GM12878 (cell line): ENCODE measurements at regions not wholly inside any gene's neighbourhood (a gene's known extent, or its start where the extent isn't known, plus 50 kb on each side); places are given as distances from the start of the nearest gene placed in this dataset.

Experiments
- ASH2L ChIP-seq: fragments of 300-600, 200-600 bp; sonication (generic); IDR thresholded peaks from 2 replicates; pipeline ENCODE4 v1.6.1; 2017; ENCODE audit warnings: low read depth, mild to moderate bottlenecking, borderline replicate concordance
- CHD2 ChIP-seq: IDR thresholded peaks from 2 replicates; pipeline ENCODE4 v1.6.1; 2011; ENCODE audit warnings: low read depth, low read length, improper control_type of control experiment, borderline replicate concordance
- CREB1 ChIP-seq: IDR thresholded peaks from 2 replicates; pipeline ENCODE4 v1.6.1; 2012; ENCODE audit warnings: low read depth, mild to moderate bottlenecking, inconsistent platforms
- EP300 ChIP-seq, 2 experiments: fragments of 150-350 bp in 1 of 2; IDR thresholded peaks; 2 replicates each; pipeline ENCODE4 v1.6.1; 2011 to 2012; ENCODE audit warnings: low read depth in 2 of 2, low read length in 2 of 2, borderline replicate concordance in 1 of 2, improper control_type of control experiment in 1 of 2, inconsistent platforms in 1 of 2; ENCODE audit not compliant: control insufficient read depth in 1 of 2
- EZH2 ChIP-seq: IDR thresholded peaks from 2 replicates; pipeline ENCODE4 v1.6.1; 2012; ENCODE audit warnings: low read depth, mild to moderate bottlenecking, control low read depth, inconsistent platforms, low read length, borderline replicate concordance; ENCODE audit not compliant: control insufficient read depth
- FOS ChIP-seq: IDR thresholded peaks from 3 replicates; pipeline ENCODE4 v1.6.1; 2011; ENCODE audit warnings: borderline replicate concordance; ENCODE audit not compliant: insufficient read length; ENCODE audit errors: extremely low read depth
- POLR2A ChIP-seq: IDR thresholded peaks from 2 replicates; pipeline ENCODE4 v1.6.1; 2011; ENCODE audit warnings: low read depth, mild to moderate bottlenecking, low read length
- RELB ChIP-seq: fragments of 450-650 bp; IDR thresholded peaks from 2 replicates; pipeline ENCODE4 v1.6.1; 2017; ENCODE audit warnings: low read depth, mild to moderate bottlenecking, moderate library complexity
- STAT1 ChIP-seq: fragments of 450-650 bp; conservative IDR thresholded peaks from 2 replicates; pipeline ENCODE4 v1.6.1; 2014; ENCODE audit warnings: antibody characterized with exemption, mild to moderate bottlenecking
- TAF1 ChIP-seq: IDR thresholded peaks from 2 replicates; pipeline ENCODE4 v1.6.1; 2011; ENCODE audit warnings: mild to moderate bottlenecking, low read depth, low read length, borderline replicate concordance
- TF ChIP-seq, protein P1 (sequence below), 3 experiments: IDR thresholded peaks in 2 of 3; conservative IDR thresholded peaks in 1 of 3; 2 replicates each; pipeline ENCODE4 v1.5.1; 2011; ENCODE audit warnings: low read depth in 3 of 3, low read length in 3 of 3, mild to moderate bottlenecking in 3 of 3, control low read depth in 2 of 3, moderate library complexity in 2 of 3, inconsistent platforms in 1 of 3, mixed read lengths in 1 of 3; ENCODE audit not compliant: control insufficient read depth in 2 of 3, insufficient read depth in 1 of 3; ENCODE audit errors: extremely low read depth in 1 of 3
- TF ChIP-seq, protein P2 (sequence below): fragments of 450-650 bp; IDR thresholded peaks from 2 replicates; pipeline ENCODE4 v1.6.1; 2017; ENCODE audit warnings: antibody characterized with exemption, mild to moderate bottlenecking, moderate library complexity
- TF ChIP-seq, protein P3 (sequence below): fragments of 450-650 bp; IDR thresholded peaks from 2 replicates; pipeline ENCODE4 v1.6.1; 2017; ENCODE audit warnings: mild to moderate bottlenecking, moderate library complexity

GRCh38 chr11:104795501-104796213 lies 102.6 kb downstream of the CASP12 start:
- TF ChIP-seq STAT1 (no peak), CREB1 (no peak), POLR2A (no peak), ASH2L (no peak), TAF1 (no peak), CHD2 (no peak), EZH2 (no peak), FOS (no peak), EP300 (IDR thresholded peaks at IDR 0.05; ENCODE audit: borderline replicate concordance in 1 of 2, control insufficient read depth in 1 of 2, low read depth in 2 of 2, low read length in 2 of 2) (no peak), RELB (no peak)
- TF ChIP-seq, protein P1, sequence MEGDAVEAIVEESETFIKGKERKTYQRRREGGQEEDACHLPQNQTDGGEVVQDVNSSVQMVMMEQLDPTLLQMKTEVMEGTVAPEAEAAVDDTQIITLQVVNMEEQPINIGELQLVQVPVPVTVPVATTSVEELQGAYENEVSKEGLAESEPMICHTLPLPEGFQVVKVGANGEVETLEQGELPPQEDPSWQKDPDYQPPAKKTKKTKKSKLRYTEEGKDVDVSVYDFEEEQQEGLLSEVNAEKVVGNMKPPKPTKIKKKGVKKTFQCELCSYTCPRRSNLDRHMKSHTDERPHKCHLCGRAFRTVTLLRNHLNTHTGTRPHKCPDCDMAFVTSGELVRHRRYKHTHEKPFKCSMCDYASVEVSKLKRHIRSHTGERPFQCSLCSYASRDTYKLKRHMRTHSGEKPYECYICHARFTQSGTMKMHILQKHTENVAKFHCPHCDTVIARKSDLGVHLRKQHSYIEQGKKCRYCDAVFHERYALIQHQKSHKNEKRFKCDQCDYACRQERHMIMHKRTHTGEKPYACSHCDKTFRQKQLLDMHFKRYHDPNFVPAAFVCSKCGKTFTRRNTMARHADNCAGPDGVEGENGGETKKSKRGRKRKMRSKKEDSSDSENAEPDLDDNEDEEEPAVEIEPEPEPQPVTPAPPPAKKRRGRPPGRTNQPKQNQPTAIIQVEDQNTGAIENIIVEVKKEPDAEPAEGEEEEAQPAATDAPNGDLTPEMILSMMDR (IDR thresholded peaks at IDR 0.05 in 2 of 3, conservative IDR thresholded peaks at IDR 0.05 in 1 of 3; ENCODE audit: control insufficient read depth in 2 of 3, extremely low read depth in 1 of 3, insufficient read depth in 1 of 3, low read depth in 3 of 3, low read length in 3 of 3), result no peak
- TF ChIP-seq, protein P2, sequence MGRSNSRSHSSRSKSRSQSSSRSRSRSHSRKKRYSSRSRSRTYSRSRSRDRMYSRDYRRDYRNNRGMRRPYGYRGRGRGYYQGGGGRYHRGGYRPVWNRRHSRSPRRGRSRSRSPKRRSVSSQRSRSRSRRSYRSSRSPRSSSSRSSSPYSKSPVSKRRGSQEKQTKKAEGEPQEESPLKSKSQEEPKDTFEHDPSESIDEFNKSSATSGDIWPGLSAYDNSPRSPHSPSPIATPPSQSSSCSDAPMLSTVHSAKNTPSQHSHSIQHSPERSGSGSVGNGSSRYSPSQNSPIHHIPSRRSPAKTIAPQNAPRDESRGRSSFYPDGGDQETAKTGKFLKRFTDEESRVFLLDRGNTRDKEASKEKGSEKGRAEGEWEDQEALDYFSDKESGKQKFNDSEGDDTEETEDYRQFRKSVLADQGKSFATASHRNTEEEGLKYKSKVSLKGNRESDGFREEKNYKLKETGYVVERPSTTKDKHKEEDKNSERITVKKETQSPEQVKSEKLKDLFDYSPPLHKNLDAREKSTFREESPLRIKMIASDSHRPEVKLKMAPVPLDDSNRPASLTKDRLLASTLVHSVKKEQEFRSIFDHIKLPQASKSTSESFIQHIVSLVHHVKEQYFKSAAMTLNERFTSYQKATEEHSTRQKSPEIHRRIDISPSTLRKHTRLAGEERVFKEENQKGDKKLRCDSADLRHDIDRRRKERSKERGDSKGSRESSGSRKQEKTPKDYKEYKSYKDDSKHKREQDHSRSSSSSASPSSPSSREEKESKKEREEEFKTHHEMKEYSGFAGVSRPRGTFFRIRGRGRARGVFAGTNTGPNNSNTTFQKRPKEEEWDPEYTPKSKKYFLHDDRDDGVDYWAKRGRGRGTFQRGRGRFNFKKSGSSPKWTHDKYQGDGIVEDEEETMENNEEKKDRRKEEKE, result no peak
- TF ChIP-seq, protein P3, sequence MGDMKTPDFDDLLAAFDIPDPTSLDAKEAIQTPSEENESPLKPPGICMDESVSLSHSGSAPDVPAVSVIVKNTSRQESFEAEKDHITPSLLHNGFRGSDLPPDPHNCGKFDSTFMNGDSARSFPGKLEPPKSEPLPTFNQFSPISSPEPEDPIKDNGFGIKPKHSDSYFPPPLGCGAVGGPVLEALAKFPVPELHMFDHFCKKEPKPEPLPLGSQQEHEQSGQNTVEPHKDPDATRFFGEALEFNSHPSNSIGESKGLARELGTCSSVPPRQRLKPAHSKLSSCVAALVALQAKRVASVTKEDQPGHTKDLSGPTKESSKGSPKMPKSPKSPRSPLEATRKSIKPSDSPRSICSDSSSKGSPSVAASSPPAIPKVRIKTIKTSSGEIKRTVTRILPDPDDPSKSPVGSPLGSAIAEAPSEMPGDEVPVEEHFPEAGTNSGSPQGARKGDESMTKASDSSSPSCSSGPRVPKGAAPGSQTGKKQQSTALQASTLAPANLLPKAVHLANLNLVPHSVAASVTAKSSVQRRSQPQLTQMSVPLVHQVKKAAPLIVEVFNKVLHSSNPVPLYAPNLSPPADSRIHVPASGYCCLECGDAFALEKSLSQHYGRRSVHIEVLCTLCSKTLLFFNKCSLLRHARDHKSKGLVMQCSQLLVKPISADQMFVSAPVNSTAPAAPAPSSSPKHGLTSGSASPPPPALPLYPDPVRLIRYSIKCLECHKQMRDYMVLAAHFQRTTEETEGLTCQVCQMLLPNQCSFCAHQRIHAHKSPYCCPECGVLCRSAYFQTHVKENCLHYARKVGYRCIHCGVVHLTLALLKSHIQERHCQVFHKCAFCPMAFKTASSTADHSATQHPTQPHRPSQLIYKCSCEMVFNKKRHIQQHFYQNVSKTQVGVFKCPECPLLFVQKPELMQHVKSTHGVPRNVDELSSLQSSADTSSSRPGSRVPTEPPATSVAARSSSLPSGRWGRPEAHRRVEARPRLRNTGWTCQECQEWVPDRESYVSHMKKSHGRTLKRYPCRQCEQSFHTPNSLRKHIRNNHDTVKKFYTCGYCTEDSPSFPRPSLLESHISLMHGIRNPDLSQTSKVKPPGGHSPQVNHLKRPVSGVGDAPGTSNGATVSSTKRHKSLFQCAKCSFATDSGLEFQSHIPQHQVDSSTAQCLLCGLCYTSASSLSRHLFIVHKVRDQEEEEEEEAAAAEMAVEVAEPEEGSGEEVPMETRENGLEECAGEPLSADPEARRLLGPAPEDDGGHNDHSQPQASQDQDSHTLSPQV, result no peak
